Amniotic stem cell (primary cell): ENCODE measurements at regions not wholly inside any gene's neighbourhood (a gene's known extent, or its start where the extent isn't known, plus 50 kb on each side); places are given as distances from the start of the nearest gene placed in this dataset.

Source experiments
- DNase-seq: peaks from one replicate; lab custom pipeline; 2025; lab: John Stamatoyannopoulos, UW

- peak; percentile 16 for DNase-seq
These were observed 148.1 kb upstream of the DMRT1 start for GRCh38 chr9:693201-694091.

GRCh38 chr9:694092-694402 lies 147.4 kb upstream of the DMRT1 start:
- no peak for DNase-seq

- DNase-seq: peak; percentile 83
These were observed 146.9 kb upstream of the DMRT1 start for GRCh38 chr9:694403-695154.

GRCh38 chr9:695252-695651 lies 146.2 kb upstream of the DMRT1 start:
- DNase-seq: no peak

- DNase-seq: peak; percentile 31
These were observed 144.9 kb upstream of the DMRT1 start for GRCh38 chr9:696332-697323.

GRCh38 chr9:698276-698675 lies 143.2 kb upstream of the DMRT1 start:
- peak; percentile 30 for DNase-seq

GRCh38 chr9:698954-699353 lies 142.5 kb upstream of the DMRT1 start:
- no peak for DNase-seq

- no peak for DNase-seq
These were observed 142.1 kb upstream of the DMRT1 start for GRCh38 chr9:699396-699795.

- no peak for DNase-seq
These were observed 140.9 kb upstream of the DMRT1 start for GRCh38 chr9:700365-701282.

- DNase-seq: no peak
These were observed 138.1 kb upstream of the DMRT1 start for GRCh38 chr9:703392-703791.

- DNase-seq: no peak
These were observed 135.4 kb upstream of the DMRT1 start for GRCh38 chr9:706073-706472.

GRCh38 chr9:706606-707459 lies 134.7 kb upstream of the DMRT1 start:
- no peak for DNase-seq

- DNase-seq: no peak
These were observed 133.3 kb upstream of the DMRT1 start for GRCh38 chr9:708182-708550.

- no peak for DNase-seq
These were observed 132.7 kb upstream of the DMRT1 start for GRCh38 chr9:708551-709432.

- DNase-seq: no peak
These were observed 130.3 kb upstream of the DMRT1 start for GRCh38 chr9:710951-711745.

- no peak for DNase-seq
These were observed 129.5 kb upstream of the DMRT1 start for GRCh38 chr9:711761-712553.

GRCh38 chr9:712643-713042 lies 128.9 kb upstream of the DMRT1 start:
- no peak for DNase-seq

- DNase-seq: no peak
These were observed 128.4 kb upstream of the DMRT1 start for GRCh38 chr9:713091-713490.
